GM21619 (cell line): ENCODE measurements at regions not wholly inside any gene's neighbourhood (a gene's known extent, or its start where the extent isn't known, plus 50 kb on each side); places are given as distances from the start of the nearest gene placed in this dataset.
"Not testable (repeated sequence)": the region's sequence is repeated elsewhere in the genome, so short reads cannot be mapped to it uniquely, and the experiment has no call there.

Experiments
- ATAC-seq: cut with Tn5 transposase; IDR thresholded peaks from one replicate; pipeline ENCODE4 v1.9.1; 2021; ENCODE audit not compliant: unreplicated experiment

DNA sequence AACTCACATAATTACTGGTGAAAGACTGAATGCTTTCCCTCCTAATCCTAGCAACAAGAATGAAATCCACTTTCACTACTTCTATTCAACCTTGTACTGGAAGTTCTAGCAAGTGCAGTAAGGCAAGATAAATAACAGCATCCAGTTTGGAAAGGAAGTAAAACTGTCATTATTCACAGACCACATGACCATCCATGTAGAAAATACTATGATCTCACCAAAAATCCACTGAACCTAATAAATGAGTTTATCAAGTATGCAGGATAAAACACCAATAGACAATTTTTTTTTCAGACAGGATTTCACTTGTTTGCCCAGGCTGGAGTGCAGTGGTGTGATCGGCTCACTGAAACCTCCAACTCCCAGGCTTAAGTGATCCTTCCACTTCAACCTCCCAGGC, 117.7 kb downstream of the TMEM167A start:
- no peak for ATAC-seq

DNA sequence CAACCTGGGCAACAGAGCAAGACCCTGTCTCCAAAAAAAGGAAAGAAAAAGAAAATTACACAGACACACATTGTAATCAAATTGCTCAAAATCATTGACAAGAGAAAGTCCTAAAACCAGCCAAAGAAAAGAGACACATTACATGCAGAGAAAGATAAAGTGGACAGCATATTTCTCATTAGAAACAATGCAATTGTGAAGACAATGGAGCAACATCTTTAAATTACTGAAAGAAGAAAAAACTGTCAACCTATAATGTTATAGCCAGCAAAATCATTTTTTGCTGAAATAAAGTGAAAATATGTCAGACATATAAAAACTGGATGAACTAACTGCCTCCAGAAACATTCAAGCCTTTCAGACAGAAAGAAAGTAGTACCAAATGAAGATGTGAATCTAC, 120.6 kb downstream of the TMEM167A start:
- no peak for ATAC-seq

DNA sequence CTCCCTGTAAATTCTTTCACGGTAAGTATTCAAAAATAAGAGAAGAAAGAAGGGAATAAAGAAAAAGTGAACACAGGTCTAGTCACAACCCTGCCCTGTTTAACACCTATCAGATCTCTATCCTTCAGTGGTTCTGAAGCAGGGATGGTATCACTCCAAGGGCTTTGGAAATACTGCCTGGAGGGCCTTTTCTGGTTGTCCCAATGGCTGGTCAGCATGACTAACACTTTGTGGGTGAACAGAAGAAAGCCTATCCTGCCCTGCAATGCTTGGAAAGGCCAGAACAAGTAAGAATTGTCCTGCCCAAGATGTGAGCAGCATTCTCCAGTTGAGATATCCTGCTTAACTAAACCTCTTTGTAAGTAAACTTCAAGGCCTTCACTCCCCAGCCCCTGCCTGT, 124.9 kb downstream of the TMEM167A start:
- no peak for ATAC-seq

DNA sequence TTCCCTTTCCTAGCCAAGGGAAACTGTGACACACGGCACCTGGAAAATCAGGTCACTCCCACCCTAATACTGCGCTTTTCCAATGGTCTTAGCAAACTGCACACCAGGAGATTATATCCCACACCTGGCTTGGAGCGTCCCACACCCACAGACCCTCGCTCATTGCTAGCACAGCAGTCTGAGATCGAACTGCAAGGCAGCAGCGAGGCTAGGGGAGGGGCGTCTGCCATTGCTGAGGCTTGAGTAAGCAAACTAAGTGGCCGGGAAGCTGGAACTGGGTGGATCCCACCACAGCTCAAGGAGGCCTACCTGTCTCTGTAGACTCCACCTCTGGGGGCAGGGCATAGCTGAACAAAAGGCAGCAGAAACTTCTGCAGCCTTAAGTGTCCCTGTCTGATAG, 132.9 kb downstream of the TMEM167A start:
- ATAC-seq, result not testable (repeated sequence)

DNA sequence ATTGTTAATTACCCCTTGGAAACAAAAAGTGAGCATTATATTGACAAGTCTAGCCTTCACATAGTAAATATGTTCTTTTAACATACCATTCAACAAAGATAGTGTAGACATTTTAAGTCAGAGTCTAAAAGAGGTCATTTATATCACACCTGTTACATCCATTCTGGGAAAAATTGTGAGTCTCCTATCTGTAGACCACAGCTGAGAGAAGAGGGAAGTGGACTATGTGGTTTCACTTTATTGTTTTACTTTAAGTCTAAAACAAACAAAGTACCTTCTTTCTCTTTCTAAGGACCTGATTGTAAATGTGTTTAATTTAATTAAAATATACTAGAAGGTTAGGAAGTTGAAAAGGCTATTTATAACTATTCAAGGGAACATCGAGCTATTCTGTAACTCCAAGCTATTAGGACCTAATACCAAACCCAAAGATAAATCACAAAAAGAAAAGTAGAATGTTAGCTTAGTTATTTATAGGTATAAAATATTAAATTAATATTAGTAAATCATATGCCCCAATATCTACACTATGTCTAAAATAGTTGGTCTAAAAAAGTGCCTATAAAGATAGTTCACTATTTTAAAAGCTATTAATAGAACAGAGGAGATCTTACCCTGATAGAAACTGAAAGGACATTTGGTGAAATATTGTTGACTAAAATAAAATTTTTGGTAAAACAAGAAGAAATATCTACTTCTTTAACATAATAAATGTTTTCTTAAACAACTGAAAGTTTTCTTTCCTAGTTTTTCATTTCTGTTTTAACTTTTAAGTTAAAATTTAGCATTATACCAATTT, 134.9 kb downstream of the TMEM167A start:
- ATAC-seq, result peak; percentile 51

DNA sequence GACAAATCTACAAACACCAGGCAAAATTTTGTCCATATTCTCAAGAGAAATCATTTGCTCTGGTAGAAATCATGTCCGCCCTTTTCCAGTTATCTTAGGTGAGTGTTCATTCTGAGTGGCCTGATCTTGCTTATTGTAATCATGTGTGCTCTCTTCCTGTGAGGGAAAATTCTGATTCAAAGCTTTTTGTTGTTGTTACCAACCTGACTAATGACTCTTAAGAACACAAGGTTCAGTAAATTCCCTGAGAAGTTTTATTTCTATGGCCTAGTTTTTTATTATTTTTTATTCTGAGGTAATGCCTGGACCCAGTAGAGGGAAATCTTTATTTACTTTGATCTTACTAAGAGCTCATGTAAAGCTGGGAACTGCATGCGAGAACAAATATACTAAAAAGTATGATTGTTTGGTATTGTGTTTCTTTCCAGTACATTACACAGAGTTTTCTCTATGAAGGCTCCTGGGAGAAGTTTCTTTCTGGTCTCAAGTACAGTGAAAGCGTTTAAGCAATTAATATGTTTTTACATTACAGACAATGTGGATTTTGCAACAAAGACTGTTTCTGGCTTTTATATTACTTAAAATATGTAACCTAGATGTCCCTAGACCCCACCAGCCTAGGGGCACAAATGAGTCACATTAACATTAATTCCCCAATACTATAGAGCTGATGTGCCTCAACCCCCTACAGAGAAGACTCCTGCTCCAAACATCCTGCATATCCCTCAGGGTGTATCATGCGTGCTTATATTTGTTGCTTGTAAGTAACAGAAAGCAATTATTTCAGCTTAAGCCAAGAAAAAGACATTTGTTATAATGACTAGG, 138.1 kb downstream of the TMEM167A start:
- ATAC-seq, result no peak

DNA sequence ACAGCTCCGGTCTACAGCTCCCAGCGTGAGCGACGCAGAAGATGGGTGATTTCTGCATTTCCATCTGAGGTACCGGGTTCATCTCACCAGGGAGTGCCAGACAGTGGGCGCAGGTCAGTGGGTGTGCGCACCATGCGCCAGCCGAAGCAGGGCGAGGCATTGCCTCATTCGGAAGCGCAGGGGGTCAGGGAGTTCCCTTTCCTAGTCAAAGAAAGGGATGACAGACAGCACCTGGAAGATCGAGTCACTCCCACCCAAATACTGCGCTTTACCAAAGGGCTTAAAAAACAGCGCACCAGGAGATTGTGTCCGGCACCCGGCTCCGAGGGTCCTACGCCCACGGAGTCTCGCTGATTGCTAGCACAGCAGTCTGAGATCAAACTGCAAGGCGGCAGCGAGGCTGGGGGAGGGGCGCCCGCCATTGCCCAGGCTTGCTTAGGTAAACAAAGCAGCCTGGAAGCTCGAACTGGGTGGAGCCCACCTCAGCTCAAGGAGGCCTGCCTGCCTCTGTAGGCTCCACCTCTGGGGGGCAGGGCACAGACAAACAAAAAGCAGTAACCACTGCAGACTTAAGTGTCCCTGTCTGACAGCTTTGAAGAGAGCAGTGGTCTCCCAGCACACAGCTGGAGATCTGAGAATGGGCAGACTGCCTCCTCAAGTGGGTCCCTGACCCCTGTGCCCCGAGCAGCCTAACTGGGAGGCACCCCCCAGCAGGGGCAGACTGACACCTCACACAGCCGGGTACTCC, 144.5 kb downstream of the TMEM167A start:
- not testable (repeated sequence) for ATAC-seq

DNA sequence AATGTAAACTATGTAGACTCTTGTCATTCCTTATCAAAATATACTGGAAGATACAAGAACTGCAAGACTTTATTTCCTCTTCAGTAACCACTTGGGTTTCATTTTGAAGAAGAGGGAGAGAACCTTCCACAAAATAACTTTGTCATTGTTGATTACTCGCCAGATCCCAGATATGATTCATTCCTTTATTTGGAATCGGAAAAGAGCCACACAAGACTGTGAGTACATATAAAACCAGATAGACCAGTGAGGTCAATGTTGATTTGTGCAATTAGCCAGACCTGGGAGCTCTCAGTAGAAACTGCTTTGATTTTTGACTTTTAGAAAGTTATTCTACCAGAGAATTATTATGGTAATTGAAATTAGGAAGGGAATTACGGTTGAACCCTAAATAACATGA, 146.1 kb downstream of the TMEM167A start:
- ATAC-seq, result no peak

DNA sequence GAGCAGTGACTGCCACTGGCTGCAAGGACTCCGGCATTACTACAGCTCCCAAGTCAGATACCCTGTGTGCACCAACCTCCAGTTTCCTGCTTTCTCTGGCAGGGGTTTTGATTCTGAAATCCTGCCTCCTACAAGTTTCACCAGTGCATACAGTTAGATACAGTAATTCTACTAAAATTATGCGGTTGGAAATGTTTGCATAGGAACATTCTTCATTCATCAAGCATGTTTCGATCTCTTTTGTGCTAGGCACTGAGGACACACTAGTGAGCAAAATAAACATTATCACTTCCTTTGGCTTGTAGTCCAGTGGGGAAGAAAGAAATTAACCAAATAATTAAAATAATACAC, 152.2 kb downstream of the TMEM167A start:
- no peak for ATAC-seq

DNA sequence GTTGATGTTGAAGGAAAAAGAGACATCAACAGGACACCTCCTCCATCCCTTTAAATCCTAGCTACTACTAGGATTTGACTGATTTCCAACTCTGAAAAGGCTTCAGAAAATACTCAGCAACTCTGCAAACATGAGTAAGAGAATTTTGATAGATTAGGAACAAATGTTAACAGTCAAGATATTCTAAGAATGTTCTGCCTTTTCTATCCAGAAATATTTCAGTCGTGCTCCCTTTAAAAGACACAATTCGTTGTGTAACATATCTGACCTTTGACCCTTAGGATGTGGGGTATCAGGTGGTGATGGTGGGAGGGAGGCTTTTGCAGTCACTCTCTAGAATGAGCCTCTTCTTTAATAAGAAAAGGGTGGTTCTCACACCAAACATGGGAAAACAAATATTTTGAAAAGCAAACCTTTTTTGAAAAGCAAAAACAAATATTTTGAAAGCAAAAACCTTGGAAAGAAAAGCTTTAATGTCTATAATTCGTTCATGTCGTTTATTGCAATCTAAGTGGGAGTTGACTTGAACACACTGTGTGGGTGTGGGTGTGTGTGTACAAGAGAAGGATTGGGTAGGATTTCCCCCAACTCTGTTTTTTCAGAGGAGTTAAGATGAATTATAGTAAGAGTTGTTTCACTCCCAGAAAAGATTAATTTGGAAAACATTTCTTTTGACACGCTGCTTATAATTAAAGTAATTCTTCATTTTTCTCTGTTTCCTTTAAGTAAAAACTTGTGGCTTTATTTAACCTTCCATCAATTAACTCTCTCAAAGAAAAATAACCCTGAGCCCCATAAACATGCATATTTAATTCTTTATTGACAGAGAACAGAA, 152.8 kb downstream of the TMEM167A start:
- ATAC-seq, result no peak

DNA sequence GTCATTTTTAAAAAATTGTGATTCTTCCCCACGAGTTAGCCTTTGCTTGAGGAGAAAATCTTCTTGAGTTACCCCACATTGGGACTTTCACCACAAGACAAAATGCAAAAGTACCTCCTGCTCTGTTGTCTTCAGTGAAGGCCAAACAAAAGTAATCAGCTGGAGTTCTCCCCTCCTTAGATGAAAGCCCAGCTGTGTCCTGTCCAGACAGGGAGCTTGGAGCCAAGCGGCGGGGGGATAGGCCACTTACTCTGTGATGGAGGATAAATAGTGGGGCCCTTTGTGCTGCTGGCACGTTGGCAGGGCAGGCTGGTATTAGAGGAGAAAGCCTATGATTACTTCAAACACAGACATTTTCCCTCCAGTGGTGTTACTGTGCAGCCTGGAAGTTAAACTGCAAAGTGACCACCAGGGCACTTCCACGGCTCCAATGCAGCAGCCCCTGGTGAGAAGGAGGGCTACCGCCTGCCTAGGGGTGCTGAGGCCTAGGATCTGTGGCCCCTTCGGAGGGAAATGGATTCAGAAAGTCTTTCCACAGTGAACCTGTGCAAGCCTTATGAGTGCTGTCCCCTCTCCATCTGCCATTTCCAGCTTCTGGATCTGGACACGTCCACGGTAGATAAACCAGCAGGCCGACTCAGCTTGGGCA, 155.0 kb downstream of the TMEM167A start:
- ATAC-seq, result no peak

DNA sequence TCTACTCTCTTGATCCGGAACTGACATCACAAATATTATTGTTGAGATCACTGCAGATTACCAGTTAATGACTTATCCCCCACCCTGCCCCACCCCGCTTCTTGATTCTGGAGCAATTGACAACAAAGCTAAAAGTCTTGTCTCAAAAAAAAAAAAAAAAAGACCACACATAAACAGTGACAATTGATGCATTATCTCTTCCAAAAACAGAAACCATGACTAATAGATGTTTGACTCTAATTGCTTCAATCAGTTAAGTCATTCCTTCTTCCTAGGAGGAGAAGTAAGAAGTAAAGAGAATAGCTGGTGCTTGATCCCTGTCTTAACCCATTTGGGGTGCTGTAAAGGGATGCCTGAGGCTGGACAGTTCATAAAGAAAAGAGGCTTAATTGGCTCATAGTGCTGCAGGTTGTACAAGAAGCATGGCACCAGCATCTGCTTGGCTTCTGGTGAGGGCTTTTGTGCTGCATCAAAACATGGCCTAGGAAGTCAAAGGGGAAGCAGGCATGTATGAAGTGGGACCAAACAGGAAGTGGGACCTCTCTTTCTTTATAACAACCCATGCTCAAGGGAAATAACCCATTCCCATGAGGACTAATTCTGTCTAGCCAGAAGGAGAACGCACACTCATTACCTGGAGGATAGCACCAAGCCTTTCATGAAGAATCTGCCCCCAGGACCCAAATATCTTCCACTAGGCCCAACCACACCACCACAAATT, 158.7 kb downstream of the TMEM167A start:
- ATAC-seq, result no peak

DNA sequence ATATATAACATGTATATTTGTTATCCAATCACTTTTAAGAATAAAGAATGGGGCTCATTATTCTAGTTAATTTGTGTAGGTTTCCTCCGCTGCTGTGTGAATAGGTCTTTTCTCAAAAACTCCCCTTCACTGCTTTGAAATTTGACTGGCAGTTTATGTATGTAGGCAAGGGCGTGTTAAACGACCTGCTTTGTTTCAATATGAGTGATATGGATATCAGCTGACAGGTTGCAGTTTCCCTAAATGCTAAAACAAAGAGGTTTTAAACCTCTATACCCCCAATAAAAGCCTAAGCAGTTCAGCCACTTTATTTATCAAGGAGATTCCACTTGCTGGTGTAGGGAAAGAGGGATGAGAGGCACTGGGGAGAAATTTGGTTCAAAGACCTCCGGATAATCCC, 159.6 kb downstream of the TMEM167A start:
- peak; percentile 85 for ATAC-seq

DNA sequence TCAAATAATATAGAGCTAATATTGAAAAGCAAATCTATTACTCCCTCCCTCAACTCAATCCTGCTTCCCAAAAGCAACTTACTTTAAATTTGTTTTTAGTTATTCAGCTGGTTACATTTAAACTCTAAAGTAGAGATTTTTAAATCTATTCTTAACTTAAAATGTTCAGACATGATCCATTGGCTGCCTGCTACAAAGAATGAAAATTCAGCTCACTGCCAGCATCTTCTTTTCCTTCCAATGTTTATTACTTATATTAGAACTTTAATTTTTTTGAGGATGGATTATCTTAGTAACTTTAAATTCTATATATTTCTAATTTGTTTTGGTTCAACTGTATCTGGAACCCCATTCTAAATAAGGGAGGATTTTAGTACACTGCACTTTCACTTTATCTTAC, 163.2 kb downstream of the TMEM167A start:
- ATAC-seq, result no peak

DNA sequence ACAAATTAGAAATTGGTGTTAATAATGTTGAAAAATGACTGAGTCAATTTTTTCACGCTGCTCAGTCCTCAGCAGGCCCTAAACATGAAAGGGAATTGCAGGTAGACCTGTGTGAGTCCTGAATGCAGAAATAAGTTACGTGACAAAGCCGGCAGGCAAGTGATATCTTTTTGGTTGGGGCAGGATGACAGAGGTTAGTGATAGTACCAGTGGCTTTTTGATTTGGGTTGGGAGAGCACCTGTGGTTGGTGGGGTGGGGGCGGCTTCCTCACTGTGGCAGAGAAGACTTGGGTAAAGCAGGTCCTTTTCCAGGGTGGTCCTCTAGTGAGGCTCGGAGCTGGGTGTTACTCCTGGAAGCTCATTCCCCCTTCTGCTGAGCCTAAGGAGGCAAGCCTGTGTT, 164.7 kb downstream of the TMEM167A start:
- no peak for ATAC-seq

DNA sequence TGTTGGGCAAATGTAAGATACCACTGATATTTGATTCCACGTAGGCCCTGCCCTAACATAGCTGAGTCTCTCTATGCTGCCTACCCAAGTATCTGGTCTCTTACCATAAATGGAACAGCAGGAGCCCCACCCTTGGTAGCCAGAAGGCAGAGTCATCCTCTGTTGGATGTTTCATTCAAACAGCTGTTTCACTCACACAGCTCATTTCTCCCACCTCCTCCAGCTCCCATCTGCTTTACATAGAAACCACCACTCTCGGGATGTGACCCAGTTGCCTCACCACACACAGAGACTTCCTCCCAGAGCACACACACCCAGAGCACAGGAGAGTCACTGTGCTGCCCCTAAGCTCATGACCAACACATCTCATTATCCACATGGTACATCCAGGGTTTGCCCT, 165.3 kb downstream of the TMEM167A start:
- ATAC-seq, result no peak

DNA sequence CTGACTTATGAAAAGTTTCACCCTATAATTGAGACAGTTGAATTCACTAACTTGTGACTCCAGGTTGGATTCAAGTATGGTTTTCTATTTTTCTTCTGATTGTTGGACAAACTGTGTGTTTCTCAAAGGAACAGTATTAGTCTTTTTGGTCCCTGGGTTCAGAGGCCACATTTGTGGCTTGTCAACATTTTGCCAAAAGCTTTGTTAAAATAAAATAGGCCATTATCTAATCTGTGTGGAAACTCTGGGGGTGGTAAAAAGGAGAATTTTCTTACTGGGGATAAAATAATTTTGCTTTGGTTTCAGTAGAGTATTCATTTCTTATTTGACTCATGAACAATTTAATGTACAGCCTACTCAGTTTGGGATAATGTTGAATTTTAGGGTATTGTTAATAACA, 166.3 kb downstream of the TMEM167A start:
- ATAC-seq, result no peak

DNA sequence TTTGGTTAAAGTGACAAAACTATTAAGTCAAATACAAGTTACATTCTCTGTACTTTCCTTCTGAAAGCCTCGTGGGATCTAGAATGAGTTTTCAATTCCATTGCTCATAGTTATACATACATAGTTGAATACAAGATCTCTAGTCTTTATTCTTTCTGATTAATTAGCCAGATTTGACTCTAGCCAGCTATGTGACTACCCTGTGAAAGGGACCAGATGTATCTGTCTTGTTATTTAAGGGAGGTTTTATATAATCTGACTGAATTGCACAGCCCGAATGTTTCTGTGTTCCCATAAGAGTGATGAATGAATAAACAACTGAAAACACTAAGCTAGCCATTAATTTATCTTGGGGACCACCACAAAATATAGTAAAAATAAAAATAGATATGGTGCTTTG, 166.7 kb downstream of the TMEM167A start:
- ATAC-seq, result no peak

DNA sequence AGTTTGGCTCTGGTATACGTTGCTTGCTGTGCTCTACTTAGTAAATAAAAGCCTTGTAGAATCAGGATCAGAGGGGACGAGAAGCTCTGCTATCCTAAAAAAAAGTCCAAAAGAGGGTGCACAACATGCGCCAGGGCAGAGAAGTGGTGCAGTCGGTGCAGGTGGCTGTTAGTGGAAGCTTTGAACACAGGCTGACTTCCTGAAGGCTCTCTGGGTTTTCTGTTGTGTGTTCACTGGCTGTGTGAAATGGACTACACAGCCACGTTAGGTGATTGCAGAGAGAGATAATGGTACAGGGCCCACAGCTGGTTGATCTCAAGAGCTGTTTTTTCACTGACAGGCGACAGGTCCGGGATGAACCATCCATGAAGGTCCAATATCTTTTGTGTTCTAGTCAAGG, 167.4 kb downstream of the TMEM167A start:
- no peak for ATAC-seq

DNA sequence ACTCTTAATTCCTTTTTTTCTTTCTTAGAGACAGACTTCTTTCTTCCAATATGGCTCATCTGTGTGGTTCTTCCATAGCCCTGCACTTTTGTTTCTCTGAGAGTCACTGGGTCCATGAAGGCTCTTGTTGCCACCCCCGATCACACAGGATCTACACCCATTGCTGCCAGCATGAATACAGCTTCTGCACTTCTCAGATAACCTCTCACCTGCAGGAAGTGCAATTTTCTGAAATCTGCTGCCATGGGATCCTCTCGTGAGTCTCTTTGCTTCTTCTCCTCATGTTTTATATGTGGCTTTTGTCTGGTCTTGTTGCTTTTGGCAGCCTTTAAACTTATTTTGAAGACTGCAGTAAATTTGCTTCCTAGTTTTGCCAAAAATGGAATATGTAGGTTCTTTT, 171.2 kb downstream of the TMEM167A start:
- no peak for ATAC-seq
